ENCODE measurements at regions not wholly inside any gene's neighbourhood (a gene's known extent, or its start where the extent isn't known, plus 50 kb on each side); places are given as distances from the start of the nearest gene placed in this dataset.

GRCh38 chr6:159425421-159425820 lies 256.2 kb downstream of the FNDC1 start:
- H3K4me3 ChIP-seq (ENCODE audit: control insufficient read depth, low read depth, low read length) = no peak overlapping the region
- DNase-seq (ENCODE audit: low read depth) = no peak
- no peak for TF ChIP-seq CTCF (conservative IDR thresholded peaks at IDR 0.05; ENCODE audit: control insufficient read depth, insufficient read depth, low read depth, low read length)

- DNase-seq (ENCODE audit: low read depth) = no peak
- H3K4me3 ChIP-seq (ENCODE audit: control insufficient read depth, low read depth, low read length) = no peak overlapping the region
- no peak for TF ChIP-seq CTCF (conservative IDR thresholded peaks at IDR 0.05; ENCODE audit: control insufficient read depth, insufficient read depth, low read depth, low read length)
These were observed 253.1 kb downstream of the FNDC1 start for GRCh38 chr6:159422041-159422984.

GRCh38 chr6:159421586-159421985 lies 252.4 kb downstream of the FNDC1 start:
- H3K4me3 ChIP-seq (ENCODE audit: control insufficient read depth, low read depth, low read length) = no peak overlapping the region
- no peak for TF ChIP-seq CTCF (conservative IDR thresholded peaks at IDR 0.05; ENCODE audit: control insufficient read depth, insufficient read depth, low read depth, low read length)
- no peak for DNase-seq (ENCODE audit: low read depth)

- DNase-seq (ENCODE audit: low read depth) = no peak
- no peak overlapping the region for H3K4me3 ChIP-seq (ENCODE audit: control insufficient read depth, low read depth, low read length)
- no peak for TF ChIP-seq CTCF (conservative IDR thresholded peaks at IDR 0.05; ENCODE audit: control insufficient read depth, insufficient read depth, low read depth, low read length)
These were observed 249.8 kb downstream of the FNDC1 start for GRCh38 chr6:159418997-159419396.

GRCh38 chr6:159416891-159417560 lies 247.8 kb downstream of the FNDC1 start:
- TF ChIP-seq CTCF (conservative IDR thresholded peaks at IDR 0.05; ENCODE audit: control insufficient read depth, insufficient read depth, low read depth, low read length) = no peak
- DNase-seq (ENCODE audit: low read depth) = peak; percentile 3
- H3K4me3 ChIP-seq (ENCODE audit: control insufficient read depth, low read depth, low read length) = no peak overlapping the region

- no peak for DNase-seq (ENCODE audit: low read depth)
- no peak for TF ChIP-seq CTCF (conservative IDR thresholded peaks at IDR 0.05; ENCODE audit: control insufficient read depth, insufficient read depth, low read depth, low read length)
- no peak overlapping the region for H3K4me3 ChIP-seq (ENCODE audit: control insufficient read depth, low read depth, low read length)
These were observed 246.3 kb downstream of the FNDC1 start for GRCh38 chr6:159415540-159415939.

Measured in fibroblast of mammary gland (primary cell).